Erythroblast (primary cell): ENCODE measurements at regions not wholly inside any gene's neighbourhood (a gene's known extent, or its start where the extent isn't known, plus 50 kb on each side); places are given as distances from the start of the nearest gene placed in this dataset.

ENCODE experiments used
- GATA1 ChIP-seq: IDR thresholded peaks from 2 replicates; pipeline ENCODE4 v1.6.1; 2011; ENCODE audit warnings: low read depth, mild to moderate bottlenecking, control low read depth, low read length, moderate library complexity
- POLR2A ChIP-seq: IDR thresholded peaks from 2 replicates; pipeline ENCODE4 v1.6.1; 2011; ENCODE audit warnings: mild to moderate bottlenecking, low read length

- no peak for TF ChIP-seq POLR2A
- no peak for TF ChIP-seq GATA1
Measured at GRCh38 chr11:111438168-111438567, 59.1 kb upstream of the POU2AF1 start.
